ENCODE measurements at regions not wholly inside any gene's neighbourhood (a gene's known extent, or its start where the extent isn't known, plus 50 kb on each side); places are given as distances from the start of the nearest gene placed in this dataset.
"Not testable (repeated sequence)": the region's sequence is repeated elsewhere in the genome, so short reads cannot be mapped to it uniquely, and the experiment has no call there.

GRCh38 chr5:176034407-176035200 is 66.5 kb upstream of the THOC3 start:
- TF ChIP-seq POLR2AphosphoS5 (IDR thresholded peaks at IDR 0.05; ENCODE audit: low read depth); CTCF (IDR thresholded peaks at IDR 0.05; ENCODE audit: insufficient read depth, low read length); SPI1 (IDR thresholded peaks at IDR 0.05; ENCODE audit: borderline replicate concordance, low read depth); GABPA (IDR thresholded peaks at IDR 0.05; ENCODE audit: low read depth): not testable (repeated sequence)
- TF ChIP-seq, protein P1, sequence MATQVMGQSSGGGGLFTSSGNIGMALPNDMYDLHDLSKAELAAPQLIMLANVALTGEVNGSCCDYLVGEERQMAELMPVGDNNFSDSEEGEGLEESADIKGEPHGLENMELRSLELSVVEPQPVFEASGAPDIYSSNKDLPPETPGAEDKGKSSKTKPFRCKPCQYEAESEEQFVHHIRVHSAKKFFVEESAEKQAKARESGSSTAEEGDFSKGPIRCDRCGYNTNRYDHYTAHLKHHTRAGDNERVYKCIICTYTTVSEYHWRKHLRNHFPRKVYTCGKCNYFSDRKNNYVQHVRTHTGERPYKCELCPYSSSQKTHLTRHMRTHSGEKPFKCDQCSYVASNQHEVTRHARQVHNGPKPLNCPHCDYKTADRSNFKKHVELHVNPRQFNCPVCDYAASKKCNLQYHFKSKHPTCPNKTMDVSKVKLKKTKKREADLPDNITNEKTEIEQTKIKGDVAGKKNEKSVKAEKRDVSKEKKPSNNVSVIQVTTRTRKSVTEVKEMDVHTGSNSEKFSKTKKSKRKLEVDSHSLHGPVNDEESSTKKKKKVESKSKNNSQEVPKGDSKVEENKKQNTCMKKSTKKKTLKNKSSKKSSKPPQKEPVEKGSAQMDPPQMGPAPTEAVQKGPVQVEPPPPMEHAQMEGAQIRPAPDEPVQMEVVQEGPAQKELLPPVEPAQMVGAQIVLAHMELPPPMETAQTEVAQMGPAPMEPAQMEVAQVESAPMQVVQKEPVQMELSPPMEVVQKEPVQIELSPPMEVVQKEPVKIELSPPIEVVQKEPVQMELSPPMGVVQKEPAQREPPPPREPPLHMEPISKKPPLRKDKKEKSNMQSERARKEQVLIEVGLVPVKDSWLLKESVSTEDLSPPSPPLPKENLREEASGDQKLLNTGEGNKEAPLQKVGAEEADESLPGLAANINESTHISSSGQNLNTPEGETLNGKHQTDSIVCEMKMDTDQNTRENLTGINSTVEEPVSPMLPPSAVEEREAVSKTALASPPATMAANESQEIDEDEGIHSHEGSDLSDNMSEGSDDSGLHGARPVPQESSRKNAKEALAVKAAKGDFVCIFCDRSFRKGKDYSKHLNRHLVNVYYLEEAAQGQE (IDR thresholded peaks at IDR 0.05; ENCODE audit: insufficient replicate concordance, low read depth): not testable (repeated sequence)
